Cerebellar nuclear complex (tissue), 1 donor: ENCODE measurements at regions not wholly inside any gene's neighbourhood (a gene's known extent, or its start where the extent isn't known, plus 50 kb on each side); places are given as distances from the start of the nearest gene placed in this dataset.
"Not testable (repeated sequence)": the region's sequence is repeated elsewhere in the genome, so short reads cannot be mapped to it uniquely, and the experiment has no call there.

Experiments
- DNase-seq, 2 experiments: peaks; one replicate each; lab custom pipeline; 2025; lab: John Stamatoyannopoulos, UW

DNA sequence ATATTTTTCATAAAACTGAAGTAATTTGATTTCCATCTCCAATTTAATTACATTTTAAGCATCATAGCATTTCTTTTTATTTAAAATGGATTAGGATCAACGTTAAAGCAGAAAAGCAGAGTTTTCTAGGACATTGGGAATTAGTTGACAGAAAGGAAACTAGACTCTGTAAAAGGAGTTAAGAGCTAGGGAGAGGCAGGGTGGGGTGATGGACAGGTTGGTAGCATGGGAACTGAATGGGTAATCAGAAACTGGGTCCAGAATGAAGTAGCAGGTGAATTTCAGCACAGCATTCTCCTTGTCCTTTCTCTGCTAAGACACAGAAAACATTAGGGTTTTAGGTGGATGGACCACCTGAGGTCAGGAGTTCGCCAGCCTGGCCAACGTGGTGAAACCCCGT is 97.6 kb downstream of the ANAPC4 start:
- no peak for DNase-seq

DNA sequence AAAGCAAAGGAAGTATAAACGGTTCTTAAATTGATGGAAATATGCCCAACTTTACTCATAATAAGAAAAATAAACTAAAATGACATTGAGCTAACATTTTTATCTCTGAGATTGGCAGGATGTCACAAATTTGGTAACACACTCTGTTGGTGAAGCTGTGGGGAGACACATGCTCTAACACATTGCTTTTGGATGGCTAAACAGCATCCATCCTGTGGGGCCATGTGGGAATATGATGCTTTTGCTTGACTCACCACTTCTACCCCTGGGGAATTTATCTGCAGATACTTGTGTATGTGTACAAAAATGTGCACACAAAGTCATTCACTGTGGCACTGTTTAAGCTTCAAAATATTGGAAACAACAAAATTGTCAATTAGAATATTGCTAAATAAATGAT is 100.2 kb downstream of the ANAPC4 start:
- no peak for DNase-seq

DNA sequence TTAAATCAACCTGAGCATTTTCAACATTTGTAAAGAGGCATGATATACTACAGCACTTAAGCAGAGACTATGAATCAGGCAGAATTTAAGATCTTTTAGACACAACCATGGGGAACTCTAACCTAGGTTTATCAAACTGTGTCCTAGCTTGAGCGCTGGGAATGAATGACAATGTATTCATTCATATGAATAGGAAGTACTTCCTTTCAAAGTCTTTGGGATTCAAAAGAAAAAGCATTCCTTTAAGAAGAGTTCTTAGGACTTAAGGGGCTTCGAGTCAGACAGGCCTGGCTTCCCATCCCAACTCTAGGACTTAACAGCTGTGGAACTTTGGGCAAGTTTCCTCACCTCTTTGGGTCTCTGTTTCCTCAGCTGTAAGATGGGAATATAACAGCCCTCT is 104.6 kb downstream of the ANAPC4 start:
- DNase-seq: no peak

DNA sequence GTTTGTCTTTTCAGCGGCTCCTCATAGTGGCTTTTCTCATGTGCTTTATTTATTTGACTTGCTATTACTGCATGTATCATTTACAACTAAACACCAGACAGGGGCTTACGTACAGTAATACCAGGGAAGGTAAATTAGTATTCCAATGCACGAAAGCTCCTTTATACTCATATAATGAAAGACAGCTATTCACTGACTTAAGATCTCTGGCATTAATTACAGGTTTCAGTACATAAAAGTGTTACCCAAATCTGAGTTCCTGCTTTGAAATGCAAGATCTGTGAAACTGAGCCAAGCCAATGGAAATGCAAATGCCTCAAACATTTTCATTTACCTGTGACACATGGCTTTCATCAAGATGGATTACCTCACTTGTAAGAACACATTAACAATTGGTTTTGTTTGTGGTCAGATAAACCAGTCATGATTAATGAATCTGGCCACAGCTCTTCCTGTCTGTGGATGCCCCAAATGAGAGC is 107.2 kb downstream of the ANAPC4 start:
- no peak for DNase-seq

DNA sequence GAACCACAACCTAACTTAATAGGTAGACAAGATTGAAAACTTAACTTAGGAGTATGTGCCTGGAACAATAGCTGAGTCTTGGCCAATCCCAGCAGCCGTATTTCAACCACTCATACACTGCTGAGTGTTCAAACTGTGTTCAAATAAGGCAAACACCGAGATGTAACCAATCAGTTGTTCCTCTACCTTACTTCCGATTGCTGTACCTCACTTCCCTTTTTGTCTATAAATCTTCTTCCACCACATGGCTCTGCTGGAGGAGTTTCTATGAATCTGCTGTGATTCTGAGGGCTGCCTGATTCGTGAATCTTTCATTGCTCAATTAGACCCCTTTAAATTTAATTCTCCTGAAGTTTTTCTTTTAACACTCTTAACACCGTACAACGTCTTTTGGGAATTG is 108.0 kb downstream of the ANAPC4 start:
- no peak for DNase-seq

DNA sequence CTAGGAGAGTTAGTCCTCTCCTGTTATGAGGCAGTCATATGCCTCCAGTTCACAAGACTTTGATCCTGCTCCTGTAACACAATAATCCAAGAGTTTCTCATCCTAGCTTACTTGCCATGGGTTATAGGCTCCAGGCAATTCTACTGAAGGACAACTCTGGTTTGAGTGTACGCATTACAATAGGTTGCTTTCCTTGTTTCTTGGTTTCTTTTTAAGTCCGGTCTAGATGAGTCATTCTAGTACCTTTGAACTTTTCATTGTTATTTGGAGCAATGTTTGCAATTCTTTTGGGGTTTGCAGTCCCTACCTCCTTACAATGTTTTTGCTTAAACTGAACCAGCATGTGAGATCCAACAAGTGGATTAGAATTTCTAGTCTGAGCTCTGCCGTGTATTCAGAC is 109.1 kb downstream of the ANAPC4 start:
- no peak for DNase-seq

DNA sequence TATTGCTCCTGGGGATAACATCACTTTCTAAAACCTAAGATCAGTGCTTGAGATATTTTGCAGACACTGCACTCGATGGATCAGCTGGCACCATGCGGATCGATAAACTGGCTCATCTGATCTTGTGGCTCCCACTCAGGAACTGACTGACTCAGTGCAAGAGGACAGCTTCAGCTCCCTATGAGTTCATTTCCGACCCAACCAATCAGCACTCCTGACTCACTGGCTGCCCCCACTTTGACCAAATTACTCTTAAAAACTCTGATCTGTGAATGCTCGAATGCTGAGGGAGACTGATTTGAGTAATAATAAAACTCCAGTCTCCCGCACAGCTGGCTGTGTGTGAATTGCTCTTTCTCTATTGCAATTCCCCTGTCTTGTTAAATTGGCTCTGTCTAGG is 110.1 kb downstream of the ANAPC4 start:
- no peak for DNase-seq

DNA sequence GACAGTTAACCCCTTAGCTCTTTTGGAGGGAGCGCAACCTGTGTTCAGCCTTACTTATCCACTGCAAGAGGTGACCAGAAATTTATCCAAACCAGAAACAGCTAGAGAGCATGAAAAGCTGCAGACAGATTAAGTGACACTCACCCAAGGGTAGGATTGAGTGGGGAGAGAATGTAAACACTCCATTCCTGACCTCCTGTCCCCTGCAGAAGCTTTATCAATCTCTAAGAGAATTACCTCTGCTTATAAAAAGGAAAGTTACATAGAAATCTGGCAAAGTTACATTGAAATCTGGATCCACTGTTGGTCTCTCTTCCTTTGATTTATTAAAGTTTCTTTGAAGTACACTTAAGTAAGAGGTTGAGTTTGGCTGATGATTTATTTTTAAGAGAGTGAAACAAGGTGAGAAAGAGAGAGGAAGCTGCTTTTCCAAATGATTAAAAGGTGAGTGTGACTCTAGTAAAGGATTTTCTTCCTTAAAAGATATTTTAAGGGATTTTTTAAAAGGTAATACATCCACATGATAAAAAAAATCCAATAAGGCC is 112.3 kb downstream of the ANAPC4 start:
- no peak for DNase-seq

DNA sequence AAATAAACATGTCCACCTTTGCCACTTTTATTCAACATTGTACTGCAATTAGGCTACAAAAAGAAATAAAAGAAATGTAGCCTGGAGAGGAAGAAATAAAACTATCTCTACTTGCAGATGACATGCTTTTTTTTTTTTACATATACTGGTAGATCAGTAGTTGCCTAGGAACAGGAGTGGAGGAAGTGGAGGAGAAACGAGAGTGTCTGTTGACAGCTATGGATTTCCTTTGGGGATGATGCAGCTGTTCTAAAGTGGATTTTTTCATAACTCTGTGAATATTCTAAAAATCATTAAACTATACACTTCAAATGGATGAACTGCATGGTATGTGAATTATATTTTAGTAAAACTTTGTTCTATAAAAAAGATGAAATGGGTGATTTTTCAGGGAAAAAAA is 116.4 kb downstream of the ANAPC4 start:
- DNase-seq: no peak

DNA sequence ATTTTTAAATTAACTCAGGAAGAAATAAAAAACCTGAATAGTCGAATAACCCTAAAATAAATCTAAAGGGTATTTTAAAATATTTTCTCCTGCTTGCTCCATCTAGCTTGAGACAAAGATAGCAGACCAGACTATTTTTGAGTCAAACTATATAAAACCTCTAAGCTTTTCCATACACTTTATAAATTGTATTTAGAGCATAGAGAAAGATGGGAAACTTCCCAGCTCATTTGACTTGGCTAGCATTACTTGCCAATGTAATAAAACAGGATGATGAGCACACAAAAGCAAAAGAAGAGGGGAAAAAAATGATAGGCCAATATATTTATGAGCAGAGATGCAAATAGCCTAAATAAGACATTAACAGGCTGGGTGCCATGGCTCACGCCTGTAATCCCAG is 117.1 kb downstream of the ANAPC4 start:
- no peak for DNase-seq

DNA sequence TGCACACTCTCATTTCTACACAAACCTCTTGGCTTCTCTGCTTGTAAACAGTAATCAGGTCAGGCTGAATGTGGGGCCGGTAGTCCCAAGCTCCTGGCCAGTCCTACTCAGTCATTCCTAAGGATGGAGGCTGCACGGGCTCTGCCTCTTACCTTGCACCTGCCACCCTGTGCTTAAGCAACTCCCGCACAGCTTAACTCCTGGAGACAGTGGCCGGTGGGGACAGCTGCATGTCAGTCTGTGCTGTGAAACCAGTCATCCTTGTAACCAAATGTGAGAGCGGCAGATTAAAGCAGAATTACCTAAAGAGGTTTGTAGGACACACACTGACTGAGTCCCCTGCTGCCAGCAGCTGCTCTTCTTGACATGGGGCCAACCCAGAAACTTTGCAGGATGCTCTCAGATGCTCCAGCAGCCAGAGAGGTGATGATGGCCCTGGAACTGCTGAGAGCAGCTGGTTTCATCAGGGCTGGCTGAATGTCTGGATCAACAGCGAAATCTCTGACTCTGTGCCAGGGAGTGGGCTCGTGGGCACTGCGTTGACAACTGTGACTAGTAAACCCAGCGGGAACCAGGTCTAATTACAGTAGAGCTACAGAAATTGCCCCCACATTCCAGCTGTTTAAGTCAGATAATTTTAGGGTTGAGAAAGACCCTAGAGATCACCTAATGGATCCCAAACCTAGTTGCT is 123.7 kb downstream of the ANAPC4 start:
- DNase-seq: no peak

DNA sequence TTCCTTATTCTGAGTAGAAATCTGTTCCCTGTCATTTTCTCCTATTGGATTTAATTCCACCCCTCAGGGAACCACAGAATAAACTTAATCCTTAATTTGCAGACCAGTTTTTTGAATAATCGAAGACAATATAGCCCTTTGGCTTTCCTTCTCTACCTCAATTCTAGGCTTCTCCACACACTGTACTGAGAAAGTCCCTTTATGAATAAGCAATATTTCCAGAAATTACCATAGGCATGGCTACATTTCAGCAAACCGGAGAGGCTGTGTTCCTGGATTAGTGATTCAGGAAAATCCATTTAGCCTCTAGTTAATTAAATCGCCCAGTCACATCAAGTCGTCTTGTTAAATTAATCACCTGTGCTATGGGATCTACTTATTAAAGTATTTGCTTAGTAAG is 125.1 kb downstream of the ANAPC4 start:
- DNase-seq: no peak

DNA sequence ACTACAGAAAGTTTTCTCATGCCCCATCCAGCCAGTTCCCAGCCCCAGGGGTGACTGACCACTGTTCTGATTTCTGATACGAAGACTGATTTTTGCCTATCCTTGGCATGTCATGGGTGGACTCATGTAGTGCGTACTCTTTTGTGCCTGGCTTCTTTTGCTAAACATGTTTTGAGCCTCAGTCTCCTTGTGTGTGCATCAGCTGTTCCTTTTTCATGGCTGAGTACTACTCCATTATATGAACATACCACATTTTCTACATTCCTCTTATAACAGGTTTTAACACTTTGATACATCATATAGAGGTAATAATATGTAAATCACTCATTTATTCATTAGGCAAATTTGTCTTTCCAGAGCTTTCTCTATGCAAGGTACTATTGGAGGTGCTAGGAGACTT is 126.7 kb downstream of the ANAPC4 start:
- no peak for DNase-seq

DNA sequence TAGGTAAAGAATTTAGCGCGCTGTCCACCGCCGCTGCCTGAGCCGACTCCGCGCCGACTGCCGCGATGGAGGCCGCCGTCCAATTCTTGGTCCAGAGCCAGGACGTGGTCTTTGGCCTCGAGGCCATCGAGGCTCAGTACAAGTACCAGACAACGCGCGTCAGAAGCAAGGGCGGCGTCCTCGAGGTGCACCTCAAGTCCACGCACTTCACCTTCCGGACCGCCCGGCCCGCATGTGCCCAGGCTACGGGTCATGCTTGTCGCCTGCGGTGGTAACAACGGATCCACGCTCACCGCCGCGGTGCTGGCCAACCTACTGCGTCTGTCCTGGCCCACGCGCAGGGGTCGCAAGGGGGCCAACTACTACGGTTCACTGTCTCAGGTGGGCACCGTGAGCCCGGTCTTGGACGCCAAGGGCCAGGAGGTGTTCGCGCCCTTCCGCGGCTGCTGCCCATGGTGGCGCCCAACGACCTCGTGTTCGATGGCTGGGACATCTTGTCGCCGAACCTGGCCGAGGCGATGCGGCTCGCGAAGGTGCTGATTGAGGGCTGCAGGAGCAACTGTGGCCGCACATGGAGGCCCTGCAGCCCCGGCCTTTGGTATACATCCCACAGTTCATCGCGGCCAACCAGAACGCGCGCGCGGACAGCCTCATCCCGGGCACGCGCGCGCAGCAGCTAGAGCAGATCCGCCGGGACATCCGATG is 128.0 kb downstream of the ANAPC4 start:
- DNase-seq: no peak

DNA sequence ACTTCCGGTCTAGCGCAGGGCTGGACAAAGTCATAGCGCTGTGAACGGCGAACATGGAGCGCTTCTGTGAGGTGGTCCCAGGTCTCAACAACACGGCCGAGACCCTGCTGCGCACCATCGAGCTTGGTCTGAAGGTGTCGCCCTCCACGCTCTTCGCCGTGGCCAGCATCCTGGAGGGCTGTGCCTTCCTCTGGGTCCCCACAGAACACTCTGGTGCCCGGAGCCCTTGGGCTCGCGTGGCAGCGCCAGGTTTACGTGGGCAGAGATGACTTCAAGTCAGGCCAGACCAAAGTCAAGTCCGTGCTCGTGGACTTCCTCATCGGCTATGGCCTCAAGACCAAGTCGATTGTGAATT is 128.6 kb downstream of the ANAPC4 start:
- DNase-seq: no peak

DNA sequence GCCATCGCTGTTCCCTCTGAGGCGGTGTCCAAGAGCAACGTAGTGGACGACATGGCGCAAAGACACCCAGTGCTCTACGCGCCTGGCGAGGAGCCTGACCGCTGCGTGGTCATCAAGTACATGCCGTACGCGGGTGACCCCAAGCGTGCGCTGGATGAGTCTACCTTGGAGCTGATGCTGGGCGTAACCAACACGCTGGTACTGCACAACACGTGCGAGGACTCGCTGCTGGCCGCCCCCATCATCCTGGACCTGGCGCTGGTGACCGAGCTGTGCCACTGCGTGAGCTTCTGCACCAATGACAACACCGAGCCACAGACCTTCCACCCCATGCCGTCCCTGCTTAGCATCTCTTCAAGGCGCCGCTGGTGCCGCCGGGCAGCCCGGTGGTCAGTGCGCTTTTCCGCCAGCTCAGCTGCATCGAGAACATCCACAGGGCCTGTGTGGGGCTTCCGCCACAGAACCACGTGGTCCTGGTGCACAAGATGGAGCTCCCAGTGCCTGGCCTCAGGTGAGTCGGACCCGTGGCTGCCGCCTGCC is 129.0 kb downstream of the ANAPC4 start:
- no peak for DNase-seq

DNA sequence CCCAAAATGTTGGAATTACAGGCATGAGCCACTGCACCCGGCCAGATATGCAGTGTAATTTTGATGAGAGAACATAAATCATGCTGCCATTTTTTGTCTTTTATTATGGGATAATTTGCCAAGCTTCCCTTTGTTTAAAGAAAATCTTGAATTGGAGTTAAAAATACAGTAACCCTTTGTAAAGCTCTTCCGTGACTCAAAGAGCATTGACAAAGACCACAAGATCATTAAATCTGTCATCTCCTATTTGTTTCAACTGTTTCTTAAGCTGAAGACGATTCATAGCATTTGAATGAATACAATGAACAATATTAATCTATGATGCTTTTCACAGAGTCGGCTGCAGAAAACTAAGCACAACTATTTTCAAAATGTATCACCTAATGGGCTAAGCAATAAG is 132.6 kb downstream of the ANAPC4 start:
- no peak for DNase-seq

DNA sequence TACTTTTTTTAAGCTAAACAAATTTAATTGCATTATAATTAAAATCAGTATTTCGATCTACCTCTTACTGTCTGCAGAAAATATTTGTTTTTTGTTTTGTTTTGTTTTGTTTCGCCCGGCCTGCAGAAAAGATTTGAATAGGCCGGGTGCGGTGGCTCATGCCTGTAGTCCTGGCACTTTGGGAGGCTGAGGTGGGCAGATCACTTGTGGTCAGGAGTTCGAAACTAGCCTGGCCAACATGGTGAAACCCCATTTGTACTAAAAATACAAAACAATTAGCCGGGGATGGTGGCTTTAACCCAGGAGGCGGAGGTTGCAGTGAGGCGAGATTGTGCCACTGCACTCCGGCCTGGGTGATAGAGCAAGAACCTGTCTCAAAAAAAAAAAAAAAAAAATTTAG is 134.8 kb downstream of the ANAPC4 start:
- not testable (repeated sequence) for DNase-seq

DNA sequence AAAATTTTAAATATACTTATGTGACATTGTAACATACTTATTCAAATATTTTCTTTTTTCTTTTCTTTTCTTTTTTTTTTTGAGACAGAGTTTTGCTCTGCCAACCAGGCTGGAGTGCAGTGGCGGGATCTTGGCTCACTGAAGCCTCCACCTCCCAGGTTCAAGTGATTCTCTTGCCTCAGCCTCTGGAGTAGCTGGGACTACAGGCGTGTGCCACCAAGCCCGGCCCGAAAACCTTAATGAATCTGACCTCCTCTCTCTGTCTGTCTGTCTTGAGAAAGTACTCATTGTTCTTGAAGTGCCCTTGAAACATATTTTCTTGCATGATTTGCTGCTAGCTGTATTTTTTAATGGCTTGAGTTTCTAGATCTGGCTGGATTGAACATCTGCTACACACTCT is 136.8 kb downstream of the ANAPC4 start:
- DNase-seq: no peak

DNA sequence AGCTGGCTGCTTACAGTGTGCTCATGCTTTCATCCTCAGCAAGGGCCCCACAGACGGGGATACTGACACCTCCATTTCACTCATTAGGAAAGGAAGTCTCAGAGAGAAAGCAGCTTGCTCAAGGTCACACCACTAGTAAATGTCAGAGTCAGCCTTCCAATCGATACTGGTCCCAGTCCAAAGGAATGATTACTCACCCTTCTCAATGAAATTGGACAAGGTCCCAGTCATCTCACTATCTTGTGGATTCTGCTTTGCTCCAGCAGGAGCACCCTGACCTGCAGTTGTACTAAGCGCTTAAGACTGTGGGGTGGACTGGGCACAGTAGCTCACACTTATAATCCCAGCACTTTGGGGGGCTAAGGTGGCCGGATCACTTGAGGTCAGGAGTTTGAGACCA is 132.2 kb upstream of the SLC34A2 start:
- DNase-seq: no peak

DNA sequence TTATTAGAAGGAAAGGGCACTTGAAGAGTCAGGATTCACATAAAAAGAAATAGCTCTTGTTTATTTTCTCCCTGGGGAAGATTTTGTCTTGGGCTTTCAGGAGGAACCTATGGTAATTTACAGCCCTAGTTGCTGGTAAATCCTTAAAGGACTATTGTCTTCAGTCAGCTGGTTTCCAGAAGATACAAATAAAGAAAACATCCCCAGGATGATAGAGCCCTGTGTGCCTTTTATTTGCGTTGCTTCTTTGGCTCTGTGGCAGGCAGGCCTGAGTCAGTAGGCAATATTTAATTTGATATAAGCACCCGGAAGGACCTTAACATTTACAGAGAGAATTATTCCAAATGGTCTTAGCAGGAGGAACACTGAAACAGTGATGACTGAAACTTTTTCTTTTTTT is 131.0 kb upstream of the SLC34A2 start:
- no peak for DNase-seq

DNA sequence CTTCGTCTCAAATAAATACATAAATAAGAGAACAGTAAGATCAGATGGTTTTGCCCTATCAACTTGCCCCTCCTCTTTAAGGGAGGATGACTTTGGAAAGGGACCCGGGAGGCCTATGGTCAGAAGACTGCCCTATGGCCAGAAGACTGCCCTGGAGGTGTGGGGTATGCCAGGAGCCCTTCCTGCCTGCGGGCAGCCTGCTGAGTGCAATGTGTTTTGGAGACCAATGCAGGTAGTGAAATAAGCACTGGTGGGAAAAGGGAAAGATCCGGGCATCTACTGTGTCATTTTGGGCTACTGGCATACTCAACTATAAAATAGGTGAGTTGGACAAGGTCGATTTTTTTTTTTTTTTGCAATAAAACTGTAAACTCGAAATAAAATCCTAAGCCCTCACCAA is 129.8 kb upstream of the SLC34A2 start:
- DNase-seq: no peak

DNA sequence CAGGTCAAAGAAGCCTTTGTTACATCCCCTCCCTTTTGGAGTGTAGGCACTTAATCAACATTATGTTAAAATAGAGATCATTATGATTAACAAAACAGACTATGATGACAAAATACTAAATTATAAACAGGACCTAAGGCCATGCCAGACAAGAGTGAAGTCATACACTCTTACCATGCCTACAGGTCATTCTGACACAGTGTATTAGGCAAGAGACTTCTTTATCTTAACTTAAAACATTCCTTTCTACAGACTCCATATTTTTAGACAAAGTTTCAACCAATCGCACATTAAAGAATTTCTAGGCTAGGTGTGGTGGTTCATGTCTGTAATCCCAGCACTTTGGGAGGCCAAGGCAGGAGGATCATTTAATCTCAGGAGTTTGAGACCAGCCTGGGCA is 128.6 kb upstream of the SLC34A2 start:
- no peak for DNase-seq
